Liver (tissue), 8 donors: ENCODE measurements at regions not wholly inside any gene's neighbourhood (a gene's known extent, or its start where the extent isn't known, plus 50 kb on each side); places are given as distances from the start of the nearest gene placed in this dataset.

Experiments
- DNase-seq: peaks from one replicate; pipeline ENCODE4 v3.0.0-alpha.2; 2017; ENCODE audit warnings: low spot score
- H3K27ac ChIP-seq, 2 donors: one replicate each; pipeline ENCODE4 v1.7.0; 2013; ENCODE audit warnings: inconsistent platforms in 2 of 2, low read length in 2 of 2, control low read depth in 1 of 2, low read depth in 1 of 2, mild to moderate bottlenecking in 1 of 2
- H3K27me3 ChIP-seq, 4 donors: one replicate each; pipeline versions ENCODE4 v1.6.1 to v1.7.0; 2013; ENCODE audit warnings: low read length in 3 of 4, inconsistent platforms in 1 of 4, mild to moderate bottlenecking in 1 of 4, moderate library complexity in 1 of 4; ENCODE audit not compliant: control insufficient read depth in 4 of 4, insufficient read depth in 4 of 4
- H3K36me3 ChIP-seq, 4 donors: one replicate each; pipeline versions ENCODE4 v1.6.1 to v1.7.0; 2013; ENCODE audit warnings: low read length in 3 of 4, mild to moderate bottlenecking in 3 of 4, low read depth in 1 of 4, moderate library complexity in 1 of 4; ENCODE audit not compliant: control insufficient read depth in 4 of 4, insufficient read depth in 3 of 4
- H3K4me1 ChIP-seq, 4 donors: one replicate each; pipeline versions ENCODE4 v1.6.1 to v1.7.0; 2013; ENCODE audit warnings: low read length in 3 of 4, mild to moderate bottlenecking in 3 of 4, moderate library complexity in 1 of 4; ENCODE audit not compliant: control insufficient read depth in 4 of 4, insufficient read depth in 4 of 4
- H3K4me3 ChIP-seq, 3 donors: one replicate each; pipeline versions ENCODE4 v1.6.1 to v1.7.0; 2013; ENCODE audit warnings: low read length in 3 of 3, control low read depth in 1 of 3, low read depth in 1 of 3, mild to moderate bottlenecking in 1 of 3
- H3K9ac ChIP-seq, 2 donors: one replicate each; pipeline ENCODE4 v1.7.0; 2013; ENCODE audit warnings: low read length in 2 of 2, mild to moderate bottlenecking in 2 of 2, moderate library complexity in 2 of 2, control low read depth in 1 of 2, low read depth in 1 of 2
- H3K9me3 ChIP-seq, 4 donors: one replicate each; pipeline versions ENCODE4 v1.6.1 to v1.7.0; 2013; ENCODE audit warnings: low read length in 3 of 4; ENCODE audit not compliant: control insufficient read depth in 4 of 4
- ATF3 ChIP-seq: IDR thresholded peaks from 2 replicates; pipeline ENCODE4 v1.6.1; 2016; ENCODE audit warnings: antibody characterized with exemption
- EGR1 ChIP-seq, 2 donors: IDR thresholded peaks; 2 replicates each; pipeline ENCODE4 v1.6.1; 2016 to 2018; ENCODE audit warnings: antibody characterized with exemption in 2 of 2, low read depth in 2 of 2
- FOXA1 ChIP-seq: IDR thresholded peaks from 2 replicates; pipeline ENCODE4 v1.6.1; 2016; ENCODE audit warnings: antibody characterized with exemption
- FOXA2 ChIP-seq: IDR thresholded peaks from 2 replicates; pipeline ENCODE4 v1.6.1; 2016; ENCODE audit warnings: antibody characterized with exemption
- GABPA ChIP-seq, 2 donors: IDR thresholded peaks in 1 of 2; conservative IDR thresholded peaks in 1 of 2; 2 replicates each; pipeline ENCODE4 v1.6.1; 2016; ENCODE audit warnings: antibody characterized with exemption in 2 of 2, mild to moderate bottlenecking in 1 of 2, moderate library complexity in 1 of 2
- HNF4A ChIP-seq, 2 donors: conservative IDR thresholded peaks; 2 replicates each; pipeline ENCODE4 v1.6.1; 2016; ENCODE audit warnings: antibody characterized with exemption in 2 of 2, mild to moderate bottlenecking in 2 of 2
- HNF4G ChIP-seq: IDR thresholded peaks from 2 replicates; pipeline ENCODE4 v1.6.1; 2016; ENCODE audit warnings: antibody characterized with exemption
- JUND ChIP-seq, 2 donors: IDR thresholded peaks; 2 replicates each; pipeline ENCODE4 v1.6.1; 2016; ENCODE audit warnings: antibody characterized with exemption in 2 of 2
- NR2F2 ChIP-seq: IDR thresholded peaks from 2 replicates; pipeline ENCODE4 v1.6.1; 2016; ENCODE audit warnings: antibody characterized with exemption
- RAD21 ChIP-seq, 2 donors: IDR thresholded peaks; 2 replicates each; pipeline ENCODE4 v1.6.1; 2016; ENCODE audit warnings: antibody characterized with exemption in 2 of 2, mild to moderate bottlenecking in 2 of 2
- REST ChIP-seq: IDR thresholded peaks from 2 replicates; pipeline ENCODE4 v1.6.1; 2016; ENCODE audit warnings: antibody characterized with exemption, mild to moderate bottlenecking
- RXRA ChIP-seq, 2 donors: IDR thresholded peaks; 2 replicates each; pipeline ENCODE4 v1.6.1; 2017 to 2018; ENCODE audit warnings: antibody characterized with exemption in 2 of 2, mild to moderate bottlenecking in 1 of 2
- SP1 ChIP-seq: IDR thresholded peaks from 2 replicates; pipeline ENCODE4 v1.6.1; 2018; ENCODE audit warnings: antibody characterized with exemption, mild to moderate bottlenecking
- TAF1 ChIP-seq: conservative IDR thresholded peaks from 2 replicates; pipeline ENCODE4 v1.6.1; 2016; ENCODE audit warnings: antibody characterized with exemption, mild to moderate bottlenecking
- YY1 ChIP-seq: IDR thresholded peaks from 2 replicates; pipeline ENCODE4 v1.6.1; 2016; ENCODE audit warnings: antibody characterized with exemption, mild to moderate bottlenecking
- WGBS: extraction: QIAGEN DNeasy Blood & Tissue Kit; methylation state at CpG from one replicate; pipeline ENCODE4 v1.1.7; 2013; 5-methylcytosine and 5-hydroxymethylcytosine counted together
- TF ChIP-seq, protein P1 (sequence below): IDR thresholded peaks from 2 replicates; pipeline ENCODE4 v1.6.1; 2016; ENCODE audit warnings: antibody characterized with exemption
- TF ChIP-seq, protein P2 (sequence below): fragments of 150-350 bp; IDR thresholded peaks from 2 replicates; pipeline ENCODE4 v1.5.1; 2017; ENCODE audit warnings: improper control_type of control experiment, low read depth, low read length; ENCODE audit not compliant: missing input control
- TF ChIP-seq, protein P3 (sequence below): IDR thresholded peaks from 2 replicates; pipeline ENCODE4 v1.6.1; 2016; ENCODE audit warnings: antibody characterized with exemption
- donor health status: healthy.
- donor health status: healthy.
- donor health status: healthy.
- donor health status: healthy.
- donor health status: healthy.

GRCh38 chr7:52005613-52006012 lies 689.0 kb upstream of the COBL start:
- no peak for DNase-seq
- no peak overlapping the region for H3K4me3 ChIP-seq
- H3K27ac ChIP-seq: no peak overlapping the region
- TF ChIP-seq HNF4A (conservative IDR thresholded peaks at IDR 0.05) (no peak), FOXA2 (no peak), HNF4G (no peak), RXRA (IDR thresholded peaks at IDR 0.05) (no peak), REST (no peak), EGR1 (IDR thresholded peaks at IDR 0.05; ENCODE audit: low read depth in 2 of 2) (no peak), FOXA1 (no peak), RAD21 (IDR thresholded peaks at IDR 0.05) (no peak), JUND (IDR thresholded peaks at IDR 0.05) (no peak), SP1 (no peak), YY1 (no peak), ATF3 (no peak), GABPA (IDR thresholded peaks at IDR 0.05 in 1 of 2, conservative IDR thresholded peaks at IDR 0.05 in 1 of 2) (no peak), TAF1 (no peak), NR2F2 (no peak)
- TF ChIP-seq, protein P1, sequence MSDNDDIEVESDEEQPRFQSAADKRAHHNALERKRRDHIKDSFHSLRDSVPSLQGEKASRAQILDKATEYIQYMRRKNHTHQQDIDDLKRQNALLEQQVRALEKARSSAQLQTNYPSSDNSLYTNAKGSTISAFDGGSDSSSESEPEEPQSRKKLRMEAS: no peak
- TF ChIP-seq, protein P2, sequence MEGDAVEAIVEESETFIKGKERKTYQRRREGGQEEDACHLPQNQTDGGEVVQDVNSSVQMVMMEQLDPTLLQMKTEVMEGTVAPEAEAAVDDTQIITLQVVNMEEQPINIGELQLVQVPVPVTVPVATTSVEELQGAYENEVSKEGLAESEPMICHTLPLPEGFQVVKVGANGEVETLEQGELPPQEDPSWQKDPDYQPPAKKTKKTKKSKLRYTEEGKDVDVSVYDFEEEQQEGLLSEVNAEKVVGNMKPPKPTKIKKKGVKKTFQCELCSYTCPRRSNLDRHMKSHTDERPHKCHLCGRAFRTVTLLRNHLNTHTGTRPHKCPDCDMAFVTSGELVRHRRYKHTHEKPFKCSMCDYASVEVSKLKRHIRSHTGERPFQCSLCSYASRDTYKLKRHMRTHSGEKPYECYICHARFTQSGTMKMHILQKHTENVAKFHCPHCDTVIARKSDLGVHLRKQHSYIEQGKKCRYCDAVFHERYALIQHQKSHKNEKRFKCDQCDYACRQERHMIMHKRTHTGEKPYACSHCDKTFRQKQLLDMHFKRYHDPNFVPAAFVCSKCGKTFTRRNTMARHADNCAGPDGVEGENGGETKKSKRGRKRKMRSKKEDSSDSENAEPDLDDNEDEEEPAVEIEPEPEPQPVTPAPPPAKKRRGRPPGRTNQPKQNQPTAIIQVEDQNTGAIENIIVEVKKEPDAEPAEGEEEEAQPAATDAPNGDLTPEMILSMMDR: no peak
- TF ChIP-seq, protein P3, sequence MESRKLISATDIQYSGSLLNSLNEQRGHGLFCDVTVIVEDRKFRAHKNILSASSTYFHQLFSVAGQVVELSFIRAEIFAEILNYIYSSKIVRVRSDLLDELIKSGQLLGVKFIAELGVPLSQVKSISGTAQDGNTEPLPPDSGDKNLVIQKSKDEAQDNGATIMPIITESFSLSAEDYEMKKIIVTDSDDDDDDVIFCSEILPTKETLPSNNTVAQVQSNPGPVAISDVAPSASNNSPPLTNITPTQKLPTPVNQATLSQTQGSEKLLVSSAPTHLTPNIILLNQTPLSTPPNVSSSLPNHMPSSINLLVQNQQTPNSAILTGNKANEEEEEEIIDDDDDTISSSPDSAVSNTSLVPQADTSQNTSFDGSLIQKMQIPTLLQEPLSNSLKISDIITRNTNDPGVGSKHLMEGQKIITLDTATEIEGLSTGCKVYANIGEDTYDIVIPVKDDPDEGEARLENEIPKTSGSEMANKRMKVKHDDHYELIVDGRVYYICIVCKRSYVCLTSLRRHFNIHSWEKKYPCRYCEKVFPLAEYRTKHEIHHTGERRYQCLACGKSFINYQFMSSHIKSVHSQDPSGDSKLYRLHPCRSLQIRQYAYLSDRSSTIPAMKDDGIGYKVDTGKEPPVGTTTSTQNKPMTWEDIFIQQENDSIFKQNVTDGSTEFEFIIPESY: no peak
- no peaks in the 10 kb centered on the region for H3K9me3 ChIP-seq
- WGBS: 72% methylated on average over 4 of the region's 4 CpGs
- no peaks in the 10 kb centered on the region for H3K4me1 ChIP-seq
- no peak overlapping the region for H3K9ac ChIP-seq
- no peaks in the 10 kb centered on the region for H3K36me3 ChIP-seq
- H3K27me3 ChIP-seq: no peaks in the 10 kb centered on the region
